HG03439 (cell line): ENCODE measurements at regions not wholly inside any gene's neighbourhood (a gene's known extent, or its start where the extent isn't known, plus 50 kb on each side); places are given as distances from the start of the nearest gene placed in this dataset.

Experiments used
- ATAC-seq: cut with Tn5 transposase; IDR thresholded peaks from one replicate; pipeline ENCODE4 v1.9.1; 2021; ENCODE audit warnings: mild to moderate bottlenecking, moderate library complexity; ENCODE audit not compliant: unreplicated experiment

DNA sequence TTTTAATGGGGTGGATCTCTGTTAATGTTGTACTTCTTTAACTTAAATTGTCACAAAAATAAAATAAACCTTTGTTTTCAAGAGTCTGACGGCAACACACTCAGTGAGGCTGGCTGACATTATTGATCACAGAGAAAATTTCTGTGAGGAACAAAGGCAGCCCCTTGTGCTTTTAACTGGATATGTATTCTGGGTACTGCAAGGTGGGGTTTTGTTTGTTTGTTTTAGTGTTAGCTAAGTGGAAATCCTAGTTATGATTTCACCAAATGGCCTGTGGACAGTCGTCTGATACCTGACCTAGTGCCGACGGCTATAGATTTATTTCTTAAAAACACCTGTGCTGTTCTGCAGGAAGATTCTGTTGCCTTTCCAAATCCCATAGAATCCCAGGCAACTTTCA, 1329.5 kb upstream of the ZEB2 start:
- no peak for ATAC-seq

DNA sequence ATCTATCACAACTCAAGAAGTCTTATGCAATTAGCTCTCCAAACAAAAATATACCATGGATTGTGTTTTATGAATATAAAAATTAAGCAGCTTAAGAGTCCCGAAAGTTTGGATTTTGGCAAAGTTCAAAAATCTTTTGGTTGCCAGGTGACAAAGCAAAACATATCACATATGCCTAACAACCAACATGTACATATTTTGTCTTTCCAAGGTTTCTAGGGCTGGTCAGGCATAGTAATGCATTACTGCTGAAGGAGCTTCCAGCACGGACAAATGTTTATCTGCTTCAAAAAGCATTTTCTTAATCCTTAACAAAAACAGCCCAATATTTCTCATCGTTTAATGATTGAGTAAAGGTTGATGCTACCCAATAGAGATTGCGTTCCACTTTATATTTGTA, 1327.1 kb upstream of the ZEB2 start:
- ATAC-seq, result no peak

DNA sequence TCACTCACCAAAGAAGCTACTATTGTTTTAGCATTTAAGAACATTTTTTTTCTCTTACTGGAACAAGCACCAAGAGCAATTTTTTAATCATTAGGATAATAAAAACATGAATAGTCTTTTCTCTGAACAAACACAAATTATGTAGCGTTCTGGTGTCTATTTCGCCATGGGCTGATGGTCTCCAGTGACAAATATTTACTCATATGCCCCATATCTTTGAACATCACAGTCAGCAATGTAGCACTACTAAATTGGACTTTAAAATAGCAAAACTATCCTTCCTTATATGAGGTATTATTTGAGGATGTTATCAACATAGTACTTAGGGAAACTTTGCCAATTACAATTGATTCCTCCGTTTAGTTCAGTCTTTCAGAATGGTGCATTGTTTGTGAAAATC, 1326.0 kb upstream of the ZEB2 start:
- ATAC-seq, result no peak

DNA sequence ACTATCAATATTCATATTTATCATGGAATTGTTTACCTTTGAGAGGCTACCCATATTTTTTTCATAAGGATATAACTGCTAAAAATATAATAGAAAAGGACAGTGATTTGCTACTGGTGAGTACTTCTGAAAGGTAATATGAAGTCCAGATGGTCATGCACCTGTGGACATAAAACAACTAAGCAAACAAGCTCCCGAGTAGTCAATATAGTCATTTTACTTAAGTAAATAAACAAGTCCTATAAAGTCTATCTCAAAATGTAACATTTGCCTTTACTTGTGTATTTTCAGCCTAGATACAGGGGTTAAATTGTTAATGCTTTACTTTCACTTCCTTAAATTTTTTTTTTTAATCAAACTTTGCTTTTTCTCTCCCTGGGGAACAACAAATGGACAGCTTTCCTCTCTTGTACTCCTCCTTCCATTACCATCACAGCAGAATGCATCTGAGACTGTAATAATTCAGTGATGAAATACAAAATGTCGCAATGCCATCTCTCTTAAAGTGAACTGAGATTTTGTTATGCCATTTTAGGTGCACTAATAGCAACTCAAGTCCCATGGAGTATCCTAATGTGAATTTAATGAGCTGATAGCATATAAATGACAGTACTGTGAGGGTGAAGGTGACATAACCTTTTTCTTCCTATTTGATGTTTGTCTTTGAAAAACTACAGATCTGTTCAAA, 1325.4 kb upstream of the ZEB2 start:
- no peak for ATAC-seq

DNA sequence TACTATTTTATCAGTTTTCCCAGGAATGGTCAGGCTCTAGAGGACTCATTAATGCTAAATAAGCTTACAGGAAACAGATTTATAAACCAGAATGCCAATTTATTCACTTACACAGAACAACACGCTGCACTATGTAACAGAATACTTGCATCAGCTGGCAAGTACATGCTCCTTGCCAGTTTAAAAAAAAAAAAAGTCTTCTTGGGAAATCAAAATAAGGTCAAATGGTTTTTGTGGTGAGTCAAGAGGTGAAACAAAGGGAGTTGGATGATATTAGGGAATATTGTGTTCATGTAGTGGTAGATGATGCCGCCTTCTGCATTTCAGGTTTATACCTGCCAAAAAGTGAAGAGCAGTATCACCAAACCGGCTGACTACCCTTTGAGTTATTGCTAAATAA, 1322.1 kb upstream of the ZEB2 start:
- ATAC-seq, result no peak

DNA sequence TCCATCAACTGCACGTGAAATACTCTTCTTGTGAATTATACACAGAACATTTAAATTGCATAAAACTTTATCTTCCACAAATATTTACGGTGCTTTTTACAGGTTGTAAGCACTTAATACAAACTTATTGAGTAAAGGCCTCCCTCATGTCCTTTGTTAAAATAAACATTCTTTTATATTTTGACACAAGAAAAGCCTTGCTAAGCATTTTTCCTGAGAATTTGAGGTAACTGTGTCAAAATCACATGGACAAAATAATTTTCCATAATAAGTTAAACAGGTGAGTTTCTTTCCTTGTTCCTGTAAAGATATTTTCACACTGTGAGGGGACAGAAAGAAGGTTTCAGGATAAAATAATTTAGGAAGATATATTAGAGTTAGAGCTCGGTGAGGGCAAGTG, 1317.1 kb upstream of the ZEB2 start:
- no peak for ATAC-seq

DNA sequence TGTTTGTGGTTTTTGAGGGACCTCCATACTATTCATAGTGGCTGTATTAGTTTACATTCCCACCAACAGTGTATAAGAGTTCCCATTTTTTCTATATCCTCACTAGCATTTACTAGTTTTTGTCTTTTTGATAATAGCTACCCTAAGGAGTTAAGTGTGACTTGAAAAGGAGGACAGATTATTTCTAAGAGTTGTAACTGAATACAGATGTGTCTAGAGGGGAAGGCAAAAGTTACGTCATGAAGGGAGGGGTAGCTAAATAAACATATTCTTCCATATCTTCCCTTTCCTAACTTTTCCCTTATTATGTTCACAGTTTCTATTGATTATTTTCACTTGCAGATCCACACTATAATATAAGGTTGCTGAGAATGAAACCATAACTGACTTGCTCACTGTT, 1315.7 kb upstream of the ZEB2 start:
- ATAC-seq, result no peak

DNA sequence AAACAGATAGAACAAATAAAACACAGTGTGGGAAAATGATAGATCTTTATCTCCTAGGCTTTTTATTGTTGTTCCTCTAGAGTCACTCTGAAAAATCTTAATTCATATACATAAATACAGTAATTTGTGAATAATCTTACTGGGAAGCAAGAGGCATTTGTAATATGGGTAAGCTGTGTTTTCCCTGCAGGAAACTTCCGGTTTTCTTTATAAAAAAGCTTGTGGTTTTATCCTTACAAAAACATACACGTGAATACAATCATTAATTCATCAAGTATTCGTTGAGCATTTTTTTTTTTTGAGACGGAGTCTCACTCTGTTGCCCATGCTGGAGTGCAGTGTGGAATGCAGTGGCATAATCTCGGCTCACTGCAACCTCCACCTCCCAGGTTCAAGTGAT, 1312.8 kb upstream of the ZEB2 start:
- no peak for ATAC-seq

DNA sequence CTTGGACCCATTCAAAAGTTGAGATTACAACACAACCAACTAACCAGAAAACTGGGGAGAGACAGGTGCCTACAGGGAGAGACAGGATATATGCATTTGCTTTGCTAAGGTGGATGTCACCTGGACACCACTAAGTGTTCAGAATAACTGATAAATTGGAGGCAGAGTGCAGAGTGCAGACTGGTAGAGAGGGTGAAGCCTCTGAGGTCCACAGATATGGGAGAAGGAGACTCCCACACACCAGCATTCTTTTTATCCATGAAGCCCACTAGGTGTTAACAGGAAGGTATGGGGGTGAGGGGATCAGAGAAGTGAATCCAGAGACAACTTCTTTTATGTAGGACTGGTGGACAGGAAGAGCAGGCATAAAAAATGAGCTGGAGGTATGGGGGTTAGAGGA, 1310.0 kb upstream of the ZEB2 start:
- no peak for ATAC-seq

DNA sequence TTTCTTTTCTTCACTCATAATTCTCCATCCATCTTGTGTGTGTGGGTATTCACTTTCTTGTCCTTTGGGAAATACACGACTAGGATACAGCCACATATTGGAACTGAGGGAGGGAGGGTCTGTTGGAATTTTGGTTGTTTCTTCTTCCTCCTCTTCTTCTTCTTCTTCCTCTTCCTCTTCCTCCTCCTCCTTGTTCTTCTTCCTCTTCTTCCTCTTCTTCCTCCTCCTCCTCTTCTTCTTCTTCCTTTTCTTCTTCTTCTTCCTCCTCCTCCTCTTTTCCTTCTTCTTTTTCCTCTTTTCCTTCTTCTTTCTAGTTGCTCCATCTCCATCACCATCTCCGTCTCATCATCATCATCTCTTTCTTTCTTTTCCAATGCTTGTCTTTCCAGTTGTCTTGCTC, 1307.3 kb upstream of the ZEB2 start:
- ATAC-seq, result no peak

DNA sequence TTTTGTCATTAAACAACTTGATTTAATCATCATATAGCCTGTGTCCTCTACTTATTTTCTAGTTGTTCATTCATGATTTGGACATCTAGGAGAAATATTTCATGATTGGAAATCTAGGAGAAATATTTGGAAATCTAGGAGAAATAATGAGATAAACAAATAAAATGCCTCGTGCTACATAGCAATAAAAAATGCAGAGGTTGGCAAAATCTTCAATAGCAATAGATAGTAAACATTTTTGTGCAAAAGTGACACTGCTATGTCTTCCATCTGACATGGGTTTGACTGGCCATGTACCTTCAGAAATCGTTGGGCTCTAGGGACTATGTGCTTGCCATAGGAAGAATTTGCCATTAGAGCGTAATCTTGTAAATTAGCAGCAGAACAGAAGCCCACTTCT, 1304.5 kb upstream of the ZEB2 start:
- no peak for ATAC-seq

DNA sequence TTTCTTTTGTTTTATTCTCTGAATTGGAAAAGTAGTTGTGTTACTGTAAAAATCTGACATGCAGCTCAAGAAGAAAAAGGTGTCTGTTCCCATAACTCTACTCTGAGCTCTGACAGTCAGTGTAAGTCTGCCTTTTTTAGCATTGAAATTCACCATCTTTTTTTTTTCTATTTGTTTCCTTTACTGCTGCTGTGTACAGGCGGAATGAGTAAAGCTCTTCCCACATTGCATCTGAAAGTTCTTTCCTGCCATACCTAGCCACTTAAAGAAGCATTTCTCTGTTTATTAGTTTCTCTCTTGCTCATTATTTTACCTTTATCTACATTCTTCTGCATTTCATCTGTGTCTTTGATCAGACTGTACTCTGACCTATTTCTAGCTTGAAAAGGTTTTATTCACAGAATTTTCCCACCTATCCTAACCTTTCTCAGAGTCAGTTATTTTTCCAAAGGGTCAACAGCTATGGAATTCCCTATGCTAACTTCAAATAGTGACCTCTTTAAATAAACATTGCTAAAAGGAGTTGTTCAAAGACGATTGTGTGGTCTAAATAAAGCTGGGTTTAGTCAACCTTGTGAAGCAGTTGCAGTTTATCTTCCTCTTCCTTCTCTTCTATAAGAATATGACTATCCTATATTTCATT, 1303.1 kb upstream of the ZEB2 start:
- ATAC-seq, result no peak

DNA sequence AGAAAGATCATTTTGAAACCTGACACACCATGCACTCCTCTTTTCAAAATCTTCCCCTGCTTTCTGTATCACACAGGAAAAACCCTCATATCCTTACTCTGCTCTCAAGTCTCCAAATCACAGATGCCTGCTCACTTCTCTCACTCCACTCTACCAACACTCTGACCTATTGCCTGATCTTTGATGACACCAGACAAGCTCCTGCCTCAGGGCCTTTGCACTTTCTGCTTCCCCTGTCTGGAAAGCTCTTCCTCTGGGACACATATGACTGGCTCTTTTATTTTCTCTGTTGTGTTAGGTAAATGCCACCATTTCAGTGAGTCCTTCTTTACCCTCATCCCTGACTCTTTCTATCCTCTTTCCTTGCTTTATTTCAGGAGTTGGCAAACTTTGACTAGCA, 1300.7 kb upstream of the ZEB2 start:
- ATAC-seq, result no peak

DNA sequence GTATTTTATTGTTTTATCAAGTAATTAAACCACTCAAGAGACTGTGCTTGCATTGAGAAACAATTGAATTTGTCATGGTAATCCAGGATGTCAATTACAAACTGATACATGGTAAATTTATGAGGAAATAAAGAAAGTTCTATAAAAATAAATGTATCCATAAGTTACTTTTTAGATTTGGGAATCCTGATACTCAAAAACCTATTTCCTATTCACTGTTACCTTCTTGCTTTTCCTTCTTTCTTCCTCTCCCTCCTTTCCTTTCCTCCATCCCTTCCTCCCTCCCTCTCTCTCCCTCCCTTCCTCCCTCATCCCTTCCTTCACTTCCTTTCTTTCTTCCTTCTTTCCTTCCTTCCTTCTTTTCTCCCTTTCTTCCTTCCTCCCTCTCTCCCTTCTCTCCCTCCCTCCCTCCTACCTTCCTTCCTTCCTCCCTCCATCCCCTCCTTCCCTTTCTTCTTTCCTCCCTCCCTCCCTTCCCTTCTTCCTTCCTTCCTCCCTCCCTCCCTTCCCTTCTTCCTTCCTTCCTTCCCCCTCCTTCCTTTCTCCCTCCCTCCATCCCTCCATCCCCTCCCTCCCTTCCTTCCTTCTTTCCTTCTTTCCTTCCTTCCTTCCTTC, 1299.1 kb upstream of the ZEB2 start:
- ATAC-seq, result no peak

DNA sequence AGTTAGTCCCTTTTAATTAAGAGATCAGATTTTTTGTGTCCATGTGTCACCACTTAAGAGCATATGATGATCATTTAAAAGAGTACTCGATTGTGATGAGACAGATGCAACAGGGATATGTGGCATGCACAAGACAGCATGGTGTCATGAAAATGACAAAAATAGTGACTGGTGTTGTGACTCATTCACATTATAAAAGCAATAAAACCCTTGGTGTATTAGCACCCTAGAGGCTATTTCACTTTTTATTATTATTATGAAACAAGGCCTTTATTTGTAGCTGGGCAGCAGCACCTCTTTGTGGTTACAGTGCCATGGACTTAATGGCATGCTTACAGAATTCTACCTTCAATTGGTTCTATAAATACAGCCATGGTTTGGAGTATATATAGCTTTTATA, 1296.0 kb upstream of the ZEB2 start:
- no peak for ATAC-seq

DNA sequence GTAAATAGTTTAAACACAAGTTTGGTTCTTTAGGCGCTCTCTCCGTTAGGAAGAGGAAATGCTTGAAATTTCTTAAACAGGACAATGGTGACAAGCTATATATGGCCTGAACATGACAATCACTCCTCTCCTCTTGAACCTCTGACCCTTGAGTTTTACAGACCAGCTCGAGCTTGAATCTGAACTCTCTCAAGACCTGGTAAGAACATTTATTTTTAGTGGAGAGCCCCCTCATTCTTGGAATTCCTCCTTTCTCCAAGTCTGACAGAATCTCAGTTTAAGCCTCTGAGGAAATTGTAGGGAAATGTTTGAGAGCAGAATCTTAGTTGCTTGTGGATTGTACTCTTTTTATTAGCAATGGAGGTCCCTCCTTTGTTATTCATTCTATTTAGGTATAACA, 1293.6 kb upstream of the ZEB2 start:
- no peak for ATAC-seq

DNA sequence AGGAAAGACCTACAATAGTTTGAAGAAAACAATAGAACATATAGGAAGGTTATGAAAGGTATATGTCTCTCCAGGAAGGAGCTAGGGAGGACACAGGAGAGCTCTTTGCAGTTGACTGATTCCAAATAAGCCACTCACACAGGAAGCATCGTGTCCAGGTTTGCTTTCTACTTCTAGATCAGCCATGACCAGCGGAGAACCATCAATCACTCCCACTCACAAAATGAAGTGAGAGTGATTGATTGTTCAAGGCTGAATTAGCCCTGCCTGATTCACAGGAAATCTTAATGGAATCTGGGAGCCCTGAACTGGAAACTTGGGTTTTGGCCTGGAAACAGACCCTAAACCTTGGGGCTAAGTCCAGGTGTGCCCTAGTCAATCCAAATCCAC, 1292.2 kb upstream of the ZEB2 start:
- ATAC-seq, result no peak

DNA sequence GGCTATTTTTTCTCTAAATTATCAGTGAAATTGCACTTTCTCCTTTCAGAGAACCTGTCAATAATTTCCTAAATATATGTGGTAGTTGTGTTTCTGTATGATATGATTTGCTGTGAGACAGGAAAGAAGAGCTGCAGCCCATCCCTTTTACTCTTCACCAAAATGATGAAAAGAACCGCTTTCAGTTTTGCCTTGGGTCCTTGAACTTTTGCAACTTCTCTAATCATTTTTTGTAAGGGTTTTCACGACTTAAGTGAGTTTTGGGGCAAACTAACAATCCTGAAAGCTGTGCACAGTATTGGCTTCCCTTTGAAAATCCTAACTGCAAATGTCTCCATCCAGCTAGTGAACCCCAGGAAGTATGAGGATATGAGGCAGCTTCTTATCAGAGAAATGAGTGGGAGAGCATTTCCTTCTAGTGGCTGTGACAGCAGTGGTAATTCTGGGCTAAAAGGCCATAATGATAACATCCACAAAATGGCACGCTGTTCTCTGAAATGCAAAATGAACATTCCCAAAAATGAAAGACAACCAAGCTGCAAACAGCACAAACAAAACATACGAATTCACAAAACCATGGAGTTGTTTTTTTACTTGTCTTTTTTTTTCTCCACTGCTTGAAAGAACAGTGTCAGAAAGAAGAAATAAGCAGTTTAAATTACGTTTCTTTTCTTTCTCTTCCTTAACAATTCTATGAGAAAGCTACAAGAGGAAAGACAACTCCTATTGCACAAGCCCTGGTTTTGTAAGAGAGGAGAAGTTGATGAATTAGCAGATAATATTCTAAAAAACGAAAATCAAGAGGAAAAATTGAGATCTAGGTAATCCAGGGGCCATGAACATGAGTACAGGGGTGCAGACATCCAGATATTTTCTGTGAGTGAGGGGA, 1291.6 kb upstream of the ZEB2 start:
- no peak for ATAC-seq

DNA sequence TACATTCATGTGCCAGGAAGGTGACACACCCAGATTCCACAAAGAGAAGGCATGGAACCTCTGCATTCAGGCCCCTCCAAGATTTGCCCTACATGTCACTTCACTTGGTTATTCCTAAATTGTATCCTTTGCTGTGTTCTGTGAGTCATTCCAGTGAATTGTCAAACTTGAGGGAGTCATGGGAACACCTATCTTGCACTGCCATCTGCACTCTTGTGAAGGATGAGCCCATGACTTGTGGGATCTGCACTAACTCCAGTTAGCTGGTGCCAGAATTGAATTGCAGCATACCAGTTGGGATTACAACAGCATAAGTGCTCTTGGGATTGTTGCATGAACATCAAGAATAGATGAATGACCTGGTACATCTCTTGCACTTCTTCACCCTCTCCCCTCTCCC, 1288.0 kb upstream of the ZEB2 start:
- no peak for ATAC-seq

DNA sequence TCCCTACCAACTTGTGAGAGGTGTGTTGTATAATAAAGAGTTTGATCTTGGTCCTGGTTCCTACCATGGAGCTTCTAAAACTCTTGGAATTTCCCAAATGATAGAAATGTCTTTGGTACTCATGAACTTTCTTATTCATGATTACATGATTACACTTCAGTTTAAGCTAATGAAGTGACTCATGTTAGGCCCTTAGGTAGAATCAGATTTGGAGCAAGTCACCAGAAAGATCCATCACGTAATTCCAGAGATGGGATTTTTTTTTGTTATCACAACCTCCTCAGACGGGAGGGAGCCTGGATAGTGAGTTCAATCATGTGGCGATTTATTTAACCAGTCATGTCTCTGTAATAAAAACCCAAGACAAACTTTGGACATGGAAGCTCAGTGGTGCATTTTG, 1287.6 kb upstream of the ZEB2 start:
- ATAC-seq, result no peak

DNA sequence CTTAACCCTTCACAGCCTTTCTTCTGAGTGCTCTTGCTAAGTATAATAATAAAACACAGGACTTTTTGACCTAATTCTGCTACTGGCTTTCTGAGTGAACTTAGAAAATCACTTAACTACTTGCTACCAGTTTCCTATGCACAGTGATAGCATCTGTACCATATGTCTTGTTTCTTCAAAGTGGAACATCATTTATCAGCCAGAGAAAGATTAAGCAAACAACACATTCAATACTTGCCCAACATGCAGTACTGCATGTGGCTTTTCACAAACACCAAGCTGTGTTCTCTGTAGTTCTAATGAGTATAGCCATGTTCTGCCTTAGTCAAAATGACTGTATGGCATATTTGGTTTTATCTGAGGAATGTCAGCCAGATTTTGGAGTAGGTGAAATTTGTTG, 1286.6 kb upstream of the ZEB2 start:
- no peak for ATAC-seq

DNA sequence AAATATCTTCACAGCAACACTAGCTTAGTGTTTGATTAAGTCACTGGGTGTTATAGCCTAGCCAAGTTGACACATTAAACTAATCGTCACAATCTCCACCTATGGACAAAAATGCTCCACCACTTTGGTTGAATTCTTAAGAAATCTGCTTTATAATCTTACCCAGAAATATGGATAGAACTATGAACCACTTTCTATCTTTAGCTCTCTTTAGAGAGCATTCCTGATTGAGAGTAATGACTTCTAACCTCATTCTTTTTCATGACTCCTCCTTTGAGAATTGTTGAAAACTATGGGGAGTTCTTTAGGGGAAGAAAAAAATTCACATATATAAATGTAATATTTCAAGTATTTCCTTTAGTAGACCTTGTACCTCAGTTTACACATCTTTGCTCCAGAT, 1282.2 kb upstream of the ZEB2 start:
- ATAC-seq, result no peak
